WTC11 (cell line): ENCODE measurements at regions not wholly inside any gene's neighbourhood (a gene's known extent, or its start where the extent isn't known, plus 50 kb on each side); places are given as distances from the start of the nearest gene placed in this dataset.

ENCODE experiments used
- ELF4 ChIP-seq: sonication (generic); formaldehyde crosslinking; IDR thresholded peaks from 2 replicates; pipeline ENCODE4 v1.8.1; 2022; ENCODE audit warnings: low read depth, mild to moderate bottlenecking, moderate library complexity, missing genetic modification reagents
- ESRRA ChIP-seq: sonication (generic); formaldehyde crosslinking; IDR thresholded peaks from 2 replicates; pipeline ENCODE4 v1.8.1; 2022; ENCODE audit warnings: mild to moderate bottlenecking, missing genetic modification reagents, borderline replicate concordance
- NFE2L1 ChIP-seq: sonication (generic); formaldehyde crosslinking; IDR thresholded peaks from 2 replicates; pipeline ENCODE4 v1.8.1; 2023; ENCODE audit warnings: missing genetic modification reagents
- NR2C2 ChIP-seq: sonication (generic); formaldehyde crosslinking; IDR thresholded peaks from 2 replicates; pipeline ENCODE4 v1.8.0; 2022; ENCODE audit warnings: mild to moderate bottlenecking, missing genetic modification reagents
- SMAD3 ChIP-seq: sonication (generic); formaldehyde crosslinking; IDR thresholded peaks from 2 replicates; pipeline ENCODE4 v1.8.0; 2022; ENCODE audit warnings: missing genetic modification reagents, mild to moderate bottlenecking, borderline replicate concordance
- SMAD4 ChIP-seq: sonication (generic); formaldehyde crosslinking; IDR thresholded peaks from 2 replicates; pipeline ENCODE4 v1.8.0; 2022; ENCODE audit warnings: mild to moderate bottlenecking, missing genetic modification reagents
- ZNF232 ChIP-seq: sonication (generic); formaldehyde crosslinking; IDR thresholded peaks from 2 replicates; pipeline ENCODE4 v1.8.0; 2022; ENCODE audit warnings: mild to moderate bottlenecking, missing genetic modification reagents
- TF ChIP-seq, protein P1 (sequence below): fragments of 200-600 bp; IDR thresholded peaks from 2 replicates; pipeline ENCODE4 v1.8.0; 2022; ENCODE audit warnings: antibody characterized with exemption

GRCh38 chr17:34000639-34001038 is 254.4 kb upstream of the CCL2 start:
- TF ChIP-seq, protein P1, sequence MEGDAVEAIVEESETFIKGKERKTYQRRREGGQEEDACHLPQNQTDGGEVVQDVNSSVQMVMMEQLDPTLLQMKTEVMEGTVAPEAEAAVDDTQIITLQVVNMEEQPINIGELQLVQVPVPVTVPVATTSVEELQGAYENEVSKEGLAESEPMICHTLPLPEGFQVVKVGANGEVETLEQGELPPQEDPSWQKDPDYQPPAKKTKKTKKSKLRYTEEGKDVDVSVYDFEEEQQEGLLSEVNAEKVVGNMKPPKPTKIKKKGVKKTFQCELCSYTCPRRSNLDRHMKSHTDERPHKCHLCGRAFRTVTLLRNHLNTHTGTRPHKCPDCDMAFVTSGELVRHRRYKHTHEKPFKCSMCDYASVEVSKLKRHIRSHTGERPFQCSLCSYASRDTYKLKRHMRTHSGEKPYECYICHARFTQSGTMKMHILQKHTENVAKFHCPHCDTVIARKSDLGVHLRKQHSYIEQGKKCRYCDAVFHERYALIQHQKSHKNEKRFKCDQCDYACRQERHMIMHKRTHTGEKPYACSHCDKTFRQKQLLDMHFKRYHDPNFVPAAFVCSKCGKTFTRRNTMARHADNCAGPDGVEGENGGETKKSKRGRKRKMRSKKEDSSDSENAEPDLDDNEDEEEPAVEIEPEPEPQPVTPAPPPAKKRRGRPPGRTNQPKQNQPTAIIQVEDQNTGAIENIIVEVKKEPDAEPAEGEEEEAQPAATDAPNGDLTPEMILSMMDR = no peak
- no peak for TF ChIP-seq ZNF232 (CRISPR knock-in tag)
- TF ChIP-seq SMAD4 = no peak
- TF ChIP-seq SMAD3 = no peak
- no peak for TF ChIP-seq NFE2L1 (CRISPR knock-in tag)
- no peak for TF ChIP-seq NR2C2 (CRISPR knock-in tag)
- TF ChIP-seq ESRRA (CRISPR knock-in tag) = no peak
- TF ChIP-seq ELF4 (CRISPR knock-in tag) = no peak
